Activated CD4-positive, alpha-beta memory T cell treated with anti-CD3 and anti-CD28 coated beads for 36 hours (primary cell): ENCODE measurements at regions not wholly inside any gene's neighbourhood (a gene's known extent, or its start where the extent isn't known, plus 50 kb on each side); places are given as distances from the start of the nearest gene placed in this dataset.

Experiments
- CTCF ChIA-PET: fragments of 350-600 bp; sonication (Branson Sonifier 250); formaldehyde crosslinking; loops from one replicate; lab custom pipeline; 2021; ENCODE audit warnings: antibody characterized with exemption, inconsistent platforms; lab: Charles Lee
- POLR2A ChIA-PET: fragments of 350-600 bp; sonication (Branson Sonifier 250); formaldehyde crosslinking; loops from one replicate; lab custom pipeline; 2021; ENCODE audit warnings: antibody characterized with exemption; lab: Charles Lee
- DNase-seq: peaks from one replicate; pipeline ENCODE4 v3.0.0-alpha.2; 2020
- H3K27ac Mint-ChIP-seq: one replicate; pipeline ENCODE4 v1.8.0; 2021; ENCODE audit warnings: mixed read lengths
- H3K27me3 Mint-ChIP-seq: one replicate; pipeline ENCODE4 v1.8.0; 2021; ENCODE audit warnings: mixed read lengths
- H3K36me3 Mint-ChIP-seq: one replicate; pipeline ENCODE4 v1.8.0; 2021; ENCODE audit warnings: mixed read lengths
- H3K4me1 Mint-ChIP-seq: one replicate; pipeline ENCODE4 v1.8.0; 2021; ENCODE audit warnings: low read depth, mixed read lengths
- H3K4me3 Mint-ChIP-seq: one replicate; pipeline ENCODE4 v1.8.0; 2021; ENCODE audit warnings: mild to moderate bottlenecking, mixed read lengths
- H3K9me3 Mint-ChIP-seq: one replicate; pipeline ENCODE4 v1.8.0; 2021; ENCODE audit warnings: mixed read lengths
- intact Hi-C: fragments of 100-400 bp; cut with micrococcal nuclease; formaldehyde crosslinking; loops from one replicate; pipeline ENCODE4 v1.15.1; 2023

GRCh38 chr2:144333143-144333555 is 186.8 kb downstream of the ZEB2 start:
- Mint-ChIP-seq H3K9me3 (no peaks in the 10 kb centered on the region), H3K4me3 (peak overlapping the region; percentile 78), H3K27ac (peak overlapping the region; percentile 75), H3K27me3 (no peaks in the 10 kb centered on the region), H3K36me3 (peaks cover 5% of the 10 kb centered on the region), H3K4me1 (peaks cover 33% of the 10 kb centered on the region)
- DNase-seq, result no peak
- ChIA-PET POLR2A (interaction anchor here (1.2 to 2.9 kb wide), 4 partner anchors 13 to 149 kb away, joined by 4 to 8 read pairs (median 4); no protein-coding TSS in a partner anchor), CTCF (interaction anchor here (0.9 kb wide), 1 partner anchor 122 kb away, joined by 3 read pairs; no protein-coding TSS in a partner anchor)
- intact Hi-C loops, result loop anchor here (5.0 kb wide), 2 partner anchors 1071 to 1206 kb away; partner anchors contain the start of gene ARHGAP15

- Mint-ChIP-seq H3K27me3 (no peaks in the 10 kb centered on the region), H3K9me3 (no peaks in the 10 kb centered on the region), H3K4me3 (peak overlapping the region; percentile 91), H3K27ac (peak overlapping the region; percentile 96), H3K36me3 (peaks cover 6% of the 10 kb centered on the region), H3K4me1 (peaks cover 33% of the 10 kb centered on the region)
- ChIA-PET POLR2A (interaction anchor here (0.7 to 2.9 kb wide), 5 partner anchors 12 to 149 kb away, joined by 3 to 8 read pairs (median 4); no protein-coding TSS in a partner anchor), CTCF (interaction anchor here (0.9 kb wide), 1 partner anchor 122 kb away, joined by 3 read pairs; no protein-coding TSS in a partner anchor)
- DNase-seq, result peak; percentile 92
- intact Hi-C loops, result loop anchor here (1.0 to 5.0 kb wide), 5 partner anchors 8 to 1205 kb away; partner anchors contain the start of gene ARHGAP15
Observed at GRCh38 chr2:144332356-144333142, 187.4 kb downstream of the ZEB2 start.

GRCh38 chr2:144331674-144332355 is 188.1 kb downstream of the ZEB2 start:
- Mint-ChIP-seq H3K27ac (peak overlapping the region; percentile 96), H3K4me3 (peak overlapping the region; percentile 91)
- no peak for DNase-seq

GRCh38 chr2:144330951-144331673 is 188.8 kb downstream of the ZEB2 start:
- no peaks in the 10 kb centered on the region for H3K9me3 Mint-ChIP-seq
- ChIA-PET POLR2A (interaction anchor here (0.6 to 2.9 kb wide), 9 partner anchors 9 to 643 kb away, joined by 3 to 8 read pairs (median 3); no protein-coding TSS in a partner anchor), CTCF (interaction anchor here (0.7 kb wide), 1 partner anchor 130 kb away, joined by 5 read pairs; no protein-coding TSS in a partner anchor)
- peak; percentile 35 for DNase-seq
- H3K27me3 Mint-ChIP-seq, result no peaks in the 10 kb centered on the region
- H3K36me3 Mint-ChIP-seq, result peaks cover 7% of the 10 kb centered on the region
- intact Hi-C loops, result loop anchor here (1.0 to 5.0 kb wide), 4 partner anchors 83 to 1204 kb away; partner anchors contain the start of gene ARHGAP15
- peak overlapping the region; percentile 96 for H3K27ac Mint-ChIP-seq
- H3K4me3 Mint-ChIP-seq, result peak overlapping the region; percentile 91
- peaks cover 44% of the 10 kb centered on the region for H3K4me1 Mint-ChIP-seq

More at GRCh38 chr2:144331674-144332355, 188.1 kb downstream of the ZEB2 start:
- no peaks in the 10 kb centered on the region for H3K27me3 Mint-ChIP-seq
- H3K36me3 Mint-ChIP-seq, result peaks cover 7% of the 10 kb centered on the region
- H3K9me3 Mint-ChIP-seq, result no peaks in the 10 kb centered on the region
- intact Hi-C loops, result loop anchor here (1.0 to 5.0 kb wide), 6 partner anchors 8 to 1205 kb away; partner anchors contain the start of gene ARHGAP15
- ChIA-PET POLR2A (interaction anchor here (0.6 to 2.9 kb wide), 11 partner anchors 9 to 148 kb away, joined by 3 to 8 read pairs (median 3); no protein-coding TSS in a partner anchor), CTCF (no interaction called here)
- H3K4me1 Mint-ChIP-seq, result peaks cover 38% of the 10 kb centered on the region

GRCh38 chr2:144329472-144329871 is 190.4 kb downstream of the ZEB2 start:
- CTCF ChIA-PET, result interaction anchor here (1.1 kb wide), 1 partner anchor 167 kb away, joined by 4 read pairs; no protein-coding TSS in a partner anchor
- H3K4me3 Mint-ChIP-seq, result peak overlapping the region; percentile 16
- intact Hi-C loops, result loop anchor here (10.0 kb wide), 2 partner anchors 95 to 385 kb away; no protein-coding TSS in a partner anchor
- no peak for DNase-seq
- POLR2A ChIA-PET, result no interaction called here
- H3K9me3 Mint-ChIP-seq, result no peaks in the 10 kb centered on the region
- H3K27me3 Mint-ChIP-seq, result no peaks in the 10 kb centered on the region
- peaks cover 58% of the 10 kb centered on the region for H3K4me1 Mint-ChIP-seq
- peaks cover 7% of the 10 kb centered on the region for H3K36me3 Mint-ChIP-seq
- H3K27ac Mint-ChIP-seq, result peak overlapping the region; percentile 40

- H3K27ac Mint-ChIP-seq, result no peak overlapping the region
- POLR2A ChIA-PET, result interaction anchor here (0.7 kb wide), 1 partner anchor 203 kb away, joined by 3 read pairs; no protein-coding TSS in a partner anchor
- H3K4me3 Mint-ChIP-seq, result peak overlapping the region; percentile 7
- no peaks in the 10 kb centered on the region for H3K27me3 Mint-ChIP-seq
- CTCF ChIA-PET, result interaction anchor here (1.1 kb wide), 1 partner anchor 166 kb away, joined by 4 read pairs; no protein-coding TSS in a partner anchor
- DNase-seq, result no peak
- H3K36me3 Mint-ChIP-seq, result peaks cover 7% of the 10 kb centered on the region
- peaks cover 63% of the 10 kb centered on the region for H3K4me1 Mint-ChIP-seq
- H3K9me3 Mint-ChIP-seq, result no peaks in the 10 kb centered on the region
- intact Hi-C loops, result loop anchor here (10.0 kb wide), 2 partner anchors 94 to 384 kb away; no protein-coding TSS in a partner anchor
Observed at GRCh38 chr2:144328938-144329337, 191.0 kb downstream of the ZEB2 start.

GRCh38 chr2:144326825-144327224 is 193.1 kb downstream of the ZEB2 start:
- intact Hi-C loops, result loop anchor here (10.0 kb wide), 2 partner anchors 92 to 382 kb away; no protein-coding TSS in a partner anchor
- Mint-ChIP-seq H3K27me3 (no peaks in the 10 kb centered on the region), H3K4me3 (no peak overlapping the region), H3K9me3 (no peaks in the 10 kb centered on the region), H3K4me1 (peaks cover 68% of the 10 kb centered on the region), H3K27ac (peak overlapping the region; percentile 46), H3K36me3 (peaks cover 7% of the 10 kb centered on the region)
- POLR2A ChIA-PET, result no interaction called here
- DNase-seq, result no peak
- CTCF ChIA-PET, result no interaction called here

- Mint-ChIP-seq H3K27me3 (no peaks in the 10 kb centered on the region), H3K4me3 (peak overlapping the region; percentile 43), H3K9me3 (no peaks in the 10 kb centered on the region), H3K27ac (peak overlapping the region; percentile 93), H3K36me3 (peaks cover 3% of the 10 kb centered on the region), H3K4me1 (peaks cover 79% of the 10 kb centered on the region)
- CTCF ChIA-PET, result interaction anchor here (0.6 kb wide), 1 partner anchor 479 kb away, joined by 3 read pairs; no protein-coding TSS in a partner anchor
- DNase-seq, result peak; percentile 76
- intact Hi-C loops, result loop anchor here (1.0 to 10.0 kb wide), 13 partner anchors 14 to 621 kb away; no protein-coding TSS in a partner anchor
- POLR2A ChIA-PET, result interaction anchor here (1.4 kb wide), 1 partner anchor 14 kb away, joined by 5 read pairs; no protein-coding TSS in a partner anchor
Observed at GRCh38 chr2:144325086-144325485, 194.8 kb downstream of the ZEB2 start.

- peak; percentile 44 for DNase-seq
- Mint-ChIP-seq H3K9me3 (no peaks in the 10 kb centered on the region), H3K4me1 (peaks cover 73% of the 10 kb centered on the region), H3K27me3 (no peaks in the 10 kb centered on the region), H3K4me3 (peak overlapping the region; percentile 43), H3K36me3 (peaks cover 2% of the 10 kb centered on the region), H3K27ac (peak overlapping the region; percentile 93)
- CTCF ChIA-PET, result interaction anchor here (0.6 kb wide), 1 partner anchor 479 kb away, joined by 3 read pairs; no protein-coding TSS in a partner anchor
- intact Hi-C loops, result loop anchor here (1.0 to 10.0 kb wide), 15 partner anchors 8 to 620 kb away; a partner anchor contains a TSS
- POLR2A ChIA-PET, result interaction anchor here (1.4 kb wide), 1 partner anchor 14 kb away, joined by 5 read pairs; no protein-coding TSS in a partner anchor
Observed at GRCh38 chr2:144324446-144325045, 195.4 kb downstream of the ZEB2 start.

GRCh38 chr2:144323946-144324345 is 196.0 kb downstream of the ZEB2 start:
- Mint-ChIP-seq H3K27me3 (no peaks in the 10 kb centered on the region), H3K27ac (peak overlapping the region; percentile 93), H3K4me1 (peaks cover 71% of the 10 kb centered on the region), H3K9me3 (no peaks in the 10 kb centered on the region), H3K4me3 (no peak overlapping the region), H3K36me3 (peaks cover 1% of the 10 kb centered on the region)
- intact Hi-C loops, result loop anchor here (1.0 to 10.0 kb wide), 10 partner anchors 8 to 379 kb away; a partner anchor contains a TSS
- POLR2A ChIA-PET, result no interaction called here
- CTCF ChIA-PET, result no interaction called here
- no peak for DNase-seq
